Activated CD8-positive, alpha-beta T cell treated with anti-CD3 and anti-CD28 coated beads for 36 hours (primary cell): ENCODE measurements at regions not wholly inside any gene's neighbourhood (a gene's known extent, or its start where the extent isn't known, plus 50 kb on each side); places are given as distances from the start of the nearest gene placed in this dataset.

ENCODE experiments used
- ATAC-seq: fragments of 200-7000 bp; cut with Tn5 transposase; one replicate; pipeline ENCODE4 v1.10.0; 2021; ENCODE audit warnings: mild to moderate bottlenecking, moderate library complexity
- CTCF ChIA-PET: fragments of 350-600 bp; sonication (Branson Sonifier 250); formaldehyde crosslinking; loops from one replicate; lab custom pipeline; 2021; ENCODE audit warnings: antibody characterized with exemption; lab: Charles Lee
- POLR2A ChIA-PET: fragments of 350-600 bp; sonication (Branson Sonifier 250); formaldehyde crosslinking; loops from one replicate; lab custom pipeline; 2021; ENCODE audit warnings: antibody characterized with exemption; lab: Charles Lee
- DNase-seq: peaks from one replicate; pipeline ENCODE4 v3.0.0-alpha.2; 2020
- H3K27ac Mint-ChIP-seq: one replicate; pipeline ENCODE4 v1.8.0; 2021; ENCODE audit warnings: mild to moderate bottlenecking, mixed read lengths
- H3K27me3 Mint-ChIP-seq: one replicate; pipeline ENCODE4 v1.8.0; 2021; ENCODE audit warnings: mixed read lengths
- H3K36me3 Mint-ChIP-seq: one replicate; pipeline ENCODE4 v1.8.0; 2021; ENCODE audit warnings: low read depth, mixed read lengths
- H3K4me1 Mint-ChIP-seq: one replicate; pipeline ENCODE4 v1.8.0; 2021; ENCODE audit warnings: low read depth, mixed read lengths
- H3K4me3 Mint-ChIP-seq: one replicate; pipeline ENCODE4 v1.8.0; 2021; ENCODE audit warnings: mild to moderate bottlenecking, moderate library complexity, mixed read lengths
- H3K9me3 Mint-ChIP-seq: one replicate; pipeline ENCODE4 v1.8.0; 2021; ENCODE audit warnings: mixed read lengths
- intact Hi-C: fragments of 100-400 bp; cut with micrococcal nuclease; formaldehyde crosslinking; loops from one replicate; pipeline ENCODE4 v1.10.0; 2022
- TF ChIP-seq, protein P1 (sequence below): fragments of 200-600 bp; IDR thresholded peaks from one replicate; pipeline ENCODE4 v1.8.0; 2022; ENCODE audit warnings: antibody characterized with exemption, mild to moderate bottlenecking

DNA sequence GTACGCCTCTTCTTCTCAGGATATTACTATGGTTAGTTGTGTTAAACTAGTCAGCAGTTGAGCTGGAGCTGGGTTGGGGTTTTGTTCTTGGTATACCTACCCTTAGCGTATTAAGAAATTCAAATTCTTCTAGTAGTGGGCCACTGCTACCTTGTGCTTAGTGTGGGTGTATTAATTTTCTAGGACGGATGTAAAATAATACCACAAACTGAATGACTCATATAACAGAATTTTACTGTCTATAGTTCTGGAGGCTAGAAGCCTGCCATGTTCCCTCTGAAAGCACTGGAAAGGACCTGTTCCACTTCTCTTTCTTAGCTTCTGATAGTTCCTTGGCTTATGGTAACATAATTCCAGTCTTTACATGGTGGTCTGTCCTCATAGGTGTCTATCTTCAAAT lies 1274.7 kb downstream of the ADGRL3 start:
- Mint-ChIP-seq H3K9me3 (peaks cover 4% of the 10 kb centered on the region), H3K27me3 (no peaks in the 10 kb centered on the region), H3K4me3 (no peak overlapping the region), H3K4me1 (no peaks in the 10 kb centered on the region), H3K27ac (no peak overlapping the region), H3K36me3 (no peaks in the 10 kb centered on the region)
- ATAC-seq (no peak), DNase-seq (no peak)
- ChIA-PET CTCF (no interaction called here), POLR2A (no interaction called here)
- TF ChIP-seq, protein P1, sequence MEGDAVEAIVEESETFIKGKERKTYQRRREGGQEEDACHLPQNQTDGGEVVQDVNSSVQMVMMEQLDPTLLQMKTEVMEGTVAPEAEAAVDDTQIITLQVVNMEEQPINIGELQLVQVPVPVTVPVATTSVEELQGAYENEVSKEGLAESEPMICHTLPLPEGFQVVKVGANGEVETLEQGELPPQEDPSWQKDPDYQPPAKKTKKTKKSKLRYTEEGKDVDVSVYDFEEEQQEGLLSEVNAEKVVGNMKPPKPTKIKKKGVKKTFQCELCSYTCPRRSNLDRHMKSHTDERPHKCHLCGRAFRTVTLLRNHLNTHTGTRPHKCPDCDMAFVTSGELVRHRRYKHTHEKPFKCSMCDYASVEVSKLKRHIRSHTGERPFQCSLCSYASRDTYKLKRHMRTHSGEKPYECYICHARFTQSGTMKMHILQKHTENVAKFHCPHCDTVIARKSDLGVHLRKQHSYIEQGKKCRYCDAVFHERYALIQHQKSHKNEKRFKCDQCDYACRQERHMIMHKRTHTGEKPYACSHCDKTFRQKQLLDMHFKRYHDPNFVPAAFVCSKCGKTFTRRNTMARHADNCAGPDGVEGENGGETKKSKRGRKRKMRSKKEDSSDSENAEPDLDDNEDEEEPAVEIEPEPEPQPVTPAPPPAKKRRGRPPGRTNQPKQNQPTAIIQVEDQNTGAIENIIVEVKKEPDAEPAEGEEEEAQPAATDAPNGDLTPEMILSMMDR: no peak
- intact Hi-C loops: no loop called here

DNA sequence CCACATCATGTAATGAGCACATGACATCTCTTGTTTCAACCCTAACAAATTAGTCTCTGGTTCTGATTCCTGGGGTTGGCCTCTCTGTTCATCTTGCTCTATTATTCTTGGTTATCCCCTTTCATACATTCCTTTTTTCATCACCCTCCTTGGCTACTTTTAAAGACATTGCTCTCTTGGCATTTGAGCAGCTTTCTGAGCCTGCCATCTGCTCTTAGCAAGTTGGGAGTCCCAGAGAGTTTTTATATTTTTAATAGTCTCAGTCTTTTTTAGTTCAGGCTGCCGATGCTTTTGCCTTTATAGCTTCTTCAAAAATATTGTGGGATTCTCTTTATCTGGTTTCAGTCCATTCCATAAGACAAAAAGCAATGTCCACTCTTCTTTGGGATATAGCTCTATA lies 1270.9 kb downstream of the ADGRL3 start:
- H3K4me1 Mint-ChIP-seq: no peaks in the 10 kb centered on the region
- ChIA-PET POLR2A (no interaction called here), CTCF (no interaction called here)
- H3K4me3 Mint-ChIP-seq: no peak overlapping the region
- intact Hi-C loops: no loop called here
- TF ChIP-seq, protein P1: no peak
- H3K36me3 Mint-ChIP-seq: no peaks in the 10 kb centered on the region
- peaks cover 7% of the 10 kb centered on the region for H3K9me3 Mint-ChIP-seq
- H3K27ac Mint-ChIP-seq: no peak overlapping the region
- ATAC-seq: no peak
- no peaks in the 10 kb centered on the region for H3K27me3 Mint-ChIP-seq
- DNase-seq: no peak

DNA sequence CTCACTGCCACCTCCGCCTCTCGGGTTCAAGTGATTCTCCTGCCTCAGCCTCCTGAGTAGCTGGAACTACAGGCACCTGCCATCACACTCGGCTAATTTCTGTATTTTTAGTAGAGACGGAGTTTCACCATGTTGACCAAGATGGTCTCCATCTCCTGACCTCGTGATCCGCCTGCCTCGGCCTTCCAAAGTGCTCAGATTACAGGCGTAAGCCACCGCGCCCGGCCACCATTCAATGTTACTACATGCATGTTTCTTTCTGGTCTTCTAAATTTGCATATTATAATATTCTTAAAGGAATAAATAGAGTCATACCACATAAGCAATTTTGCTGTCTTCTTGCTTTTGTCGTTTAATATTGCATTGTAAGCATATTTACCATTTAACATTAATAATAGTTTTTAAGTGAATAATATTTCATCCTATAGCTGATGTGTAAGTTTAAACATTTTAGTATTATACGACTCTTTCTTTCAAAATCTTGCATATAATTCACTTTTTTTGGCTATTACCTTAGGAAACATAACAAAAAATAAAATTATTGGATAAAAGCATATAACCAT lies 1270.4 kb downstream of the ADGRL3 start:
- no peak for DNase-seq
- no peak overlapping the region for H3K27ac Mint-ChIP-seq
- CTCF ChIA-PET: no interaction called here
- POLR2A ChIA-PET: no interaction called here
- intact Hi-C loops: no loop called here
- no peak for ATAC-seq
- H3K4me3 Mint-ChIP-seq: no peak overlapping the region
- H3K27me3 Mint-ChIP-seq: no peaks in the 10 kb centered on the region
- peaks cover 9% of the 10 kb centered on the region for H3K9me3 Mint-ChIP-seq
- no peaks in the 10 kb centered on the region for H3K36me3 Mint-ChIP-seq
- TF ChIP-seq, protein P1: no peak
- no peaks in the 10 kb centered on the region for H3K4me1 Mint-ChIP-seq

DNA sequence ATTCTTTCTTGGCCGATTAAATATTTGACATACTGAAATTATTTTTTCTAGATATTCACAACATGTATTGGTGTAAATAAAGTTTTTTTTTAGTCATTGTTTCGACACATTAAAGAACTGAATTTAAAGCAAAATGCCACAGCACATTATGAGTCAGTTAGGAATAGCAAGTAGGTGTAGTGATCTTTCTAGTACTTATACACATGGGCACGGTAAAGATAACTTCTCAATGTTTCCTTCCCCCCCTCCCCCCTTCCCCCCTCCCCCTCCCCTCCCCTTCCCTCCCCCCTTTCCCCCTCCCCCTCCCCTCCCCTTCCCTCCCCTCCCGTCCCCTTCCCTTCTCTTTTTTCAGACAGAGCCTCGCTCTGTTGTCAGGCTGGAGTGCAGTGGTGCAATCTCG lies 1269.9 kb downstream of the ADGRL3 start:
- Mint-ChIP-seq H3K27ac (no peak overlapping the region), H3K27me3 (no peaks in the 10 kb centered on the region), H3K9me3 (peaks cover 9% of the 10 kb centered on the region), H3K4me3 (no peak overlapping the region), H3K4me1 (no peaks in the 10 kb centered on the region), H3K36me3 (no peaks in the 10 kb centered on the region)
- ATAC-seq (no peak), DNase-seq (no peak)
- CTCF ChIA-PET: no interaction called here
- POLR2A ChIA-PET: no interaction called here
- intact Hi-C loops: no loop called here
- TF ChIP-seq, protein P1: no peak

DNA sequence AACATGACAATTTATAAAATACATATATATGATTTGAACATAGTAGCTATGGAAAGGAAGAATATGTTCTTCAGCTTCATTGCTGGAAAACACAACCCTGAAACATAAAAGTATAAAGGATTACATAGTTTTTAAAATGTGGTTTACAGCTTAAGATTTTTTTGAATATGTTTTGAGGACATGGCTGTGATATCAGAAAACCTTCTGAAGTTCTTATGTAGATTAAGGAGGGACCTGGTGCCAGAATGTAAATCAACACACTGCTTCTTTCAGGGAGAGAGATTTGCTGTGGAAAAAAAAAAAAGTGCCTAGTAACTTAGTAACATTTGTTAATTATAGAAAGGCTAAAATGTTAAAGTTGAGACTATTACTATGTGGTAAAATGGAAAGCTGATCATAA lies 1261.8 kb downstream of the ADGRL3 start:
- ATAC-seq (no peak), DNase-seq (no peak)
- ChIA-PET CTCF (no interaction called here), POLR2A (no interaction called here)
- H3K9me3 Mint-ChIP-seq: peaks cover 13% of the 10 kb centered on the region
- H3K4me3 Mint-ChIP-seq: no peak overlapping the region
- no peak overlapping the region for H3K27ac Mint-ChIP-seq
- TF ChIP-seq, protein P1: no peak
- no peaks in the 10 kb centered on the region for H3K36me3 Mint-ChIP-seq
- H3K27me3 Mint-ChIP-seq: no peaks in the 10 kb centered on the region
- intact Hi-C loops: no loop called here
- H3K4me1 Mint-ChIP-seq: no peaks in the 10 kb centered on the region
